GM06990 (cell line): ENCODE measurements at regions not wholly inside any gene's neighbourhood (a gene's known extent, or its start where the extent isn't known, plus 50 kb on each side); places are given as distances from the start of the nearest gene placed in this dataset.

ENCODE experiments used
- DNase-seq: peaks from one replicate; pipeline ENCODE4 v3.0.0-alpha.2; 2011; ENCODE audit not compliant: insufficient read length; ENCODE audit errors: extremely low read depth
- H3K27me3 ChIP-seq: replicated peaks from 2 replicates; pipeline ENCODE4 v1.6.0; 2011; ENCODE audit warnings: low read length; ENCODE audit not compliant: control insufficient read depth, insufficient read depth
- H3K36me3 ChIP-seq: 2 replicates; pipeline ENCODE4 v1.5.1; 2011; ENCODE audit warnings: low read length; ENCODE audit not compliant: control insufficient read depth, insufficient read depth
- H3K4me3 ChIP-seq: replicated peaks from 2 replicates; pipeline ENCODE4 v1.5.1; 2011; ENCODE audit warnings: low read depth, mild to moderate bottlenecking, control low read depth, low read length
- TF ChIP-seq, protein P1 (sequence below): IDR thresholded peaks from 2 replicates; pipeline ENCODE4 v1.5.1; 2011; ENCODE audit warnings: low read length, control low read depth, mild to moderate bottlenecking, inconsistent platforms; ENCODE audit not compliant: insufficient read depth, poor library complexity, severe bottlenecking

- no peak overlapping the region for H3K4me3 ChIP-seq
- no peaks in the 10 kb centered on the region for H3K36me3 ChIP-seq
- no peak for DNase-seq
- no peaks in the 10 kb centered on the region for H3K27me3 ChIP-seq
- TF ChIP-seq, protein P1, sequence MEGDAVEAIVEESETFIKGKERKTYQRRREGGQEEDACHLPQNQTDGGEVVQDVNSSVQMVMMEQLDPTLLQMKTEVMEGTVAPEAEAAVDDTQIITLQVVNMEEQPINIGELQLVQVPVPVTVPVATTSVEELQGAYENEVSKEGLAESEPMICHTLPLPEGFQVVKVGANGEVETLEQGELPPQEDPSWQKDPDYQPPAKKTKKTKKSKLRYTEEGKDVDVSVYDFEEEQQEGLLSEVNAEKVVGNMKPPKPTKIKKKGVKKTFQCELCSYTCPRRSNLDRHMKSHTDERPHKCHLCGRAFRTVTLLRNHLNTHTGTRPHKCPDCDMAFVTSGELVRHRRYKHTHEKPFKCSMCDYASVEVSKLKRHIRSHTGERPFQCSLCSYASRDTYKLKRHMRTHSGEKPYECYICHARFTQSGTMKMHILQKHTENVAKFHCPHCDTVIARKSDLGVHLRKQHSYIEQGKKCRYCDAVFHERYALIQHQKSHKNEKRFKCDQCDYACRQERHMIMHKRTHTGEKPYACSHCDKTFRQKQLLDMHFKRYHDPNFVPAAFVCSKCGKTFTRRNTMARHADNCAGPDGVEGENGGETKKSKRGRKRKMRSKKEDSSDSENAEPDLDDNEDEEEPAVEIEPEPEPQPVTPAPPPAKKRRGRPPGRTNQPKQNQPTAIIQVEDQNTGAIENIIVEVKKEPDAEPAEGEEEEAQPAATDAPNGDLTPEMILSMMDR: no peak
Observed at GRCh38 chr20:39899881-39900280, 789.2 kb downstream of the MAFB start.

GRCh38 chr20:39898467-39898852 lies 790.6 kb downstream of the MAFB start:
- Histone ChIP-seq H3K27me3 (no peaks in the 10 kb centered on the region), H3K36me3 (no peaks in the 10 kb centered on the region), H3K4me3 (no peak overlapping the region)

DNA sequence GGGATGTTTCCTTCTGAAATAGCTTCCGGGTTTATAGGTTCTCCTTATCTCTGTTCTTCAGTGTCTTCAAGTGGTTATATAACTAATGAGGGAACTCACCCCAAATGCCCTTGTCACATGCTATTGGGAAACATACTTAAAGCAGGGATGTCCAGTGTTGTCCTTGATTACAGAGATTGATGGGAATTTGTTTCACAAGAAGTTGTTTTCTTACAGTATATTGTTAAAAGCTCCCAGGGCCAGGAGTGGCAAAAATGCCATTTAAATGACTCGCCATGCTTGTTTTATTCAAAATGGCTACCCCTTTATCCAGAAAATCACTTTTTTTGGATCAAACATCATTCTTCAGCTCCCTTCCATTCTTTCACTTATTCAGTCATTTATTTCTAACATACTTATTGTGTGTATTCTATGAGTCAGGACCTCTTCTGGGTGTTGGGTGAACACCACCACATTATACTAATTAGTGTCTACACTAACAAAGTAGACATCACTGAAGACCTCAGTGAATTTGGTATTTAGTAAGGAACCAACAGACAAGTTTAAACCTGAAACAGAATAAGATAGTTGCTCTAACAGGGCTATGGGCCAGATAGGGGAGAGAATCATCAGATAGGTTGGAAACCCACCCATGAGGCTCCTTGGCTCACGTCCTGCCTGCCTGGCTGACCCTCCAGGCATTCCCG lies 791.1 kb downstream of the MAFB start:
- H3K27me3 ChIP-seq: no peaks in the 10 kb centered on the region
- H3K36me3 ChIP-seq: no peaks in the 10 kb centered on the region
- DNase-seq: no peak
- TF ChIP-seq, protein P1: no peak
- no peak overlapping the region for H3K4me3 ChIP-seq

More at GRCh38 chr20:39898467-39898852, 790.6 kb downstream of the MAFB start:
- no peak for DNase-seq
- TF ChIP-seq, protein P1: no peak

DNA sequence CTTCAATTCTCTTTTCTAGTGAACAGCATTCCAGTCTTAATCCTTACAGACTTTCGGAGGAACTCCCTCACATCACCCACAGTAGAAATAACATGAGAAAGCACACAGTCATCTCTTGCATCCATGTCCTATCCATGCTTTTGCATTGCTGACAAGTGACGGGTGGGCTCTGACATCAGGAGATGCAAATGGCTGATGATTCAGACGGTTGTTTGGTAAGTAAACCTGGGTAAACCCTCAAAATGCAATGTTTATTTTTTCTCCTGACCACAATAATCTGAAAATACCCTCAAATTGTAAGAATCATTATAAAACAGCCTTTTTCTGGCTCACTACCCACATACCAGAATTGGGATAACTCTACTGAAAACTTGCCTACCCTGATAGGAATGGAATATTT lies 792.0 kb downstream of the MAFB start:
- Histone ChIP-seq H3K27me3 (no peaks in the 10 kb centered on the region), H3K4me3 (no peak overlapping the region), H3K36me3 (no peaks in the 10 kb centered on the region)
- DNase-seq: no peak
- TF ChIP-seq, protein P1: no peak

DNA sequence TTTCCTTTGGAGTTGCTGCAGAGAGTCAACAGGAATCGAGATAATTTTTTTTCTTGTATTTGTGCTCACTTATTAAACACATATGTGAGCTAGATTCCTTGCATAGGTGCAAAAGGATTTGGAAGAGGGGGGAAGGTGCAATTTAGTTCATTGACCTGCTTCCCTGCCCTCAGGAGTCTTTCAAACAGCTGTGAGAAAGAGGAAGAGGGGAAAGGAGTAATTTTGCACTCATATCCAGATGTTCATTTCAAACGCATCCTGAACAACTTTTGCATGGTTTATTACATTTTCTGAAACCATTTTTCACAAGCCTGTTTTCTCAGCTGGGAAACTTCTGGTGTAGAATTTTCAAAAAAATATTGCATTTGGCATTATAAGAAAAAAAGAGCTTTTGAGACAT lies 795.0 kb downstream of the MAFB start:
- H3K4me3 ChIP-seq: no peak overlapping the region
- no peak for DNase-seq
- no peaks in the 10 kb centered on the region for H3K36me3 ChIP-seq
- TF ChIP-seq, protein P1: no peak
- H3K27me3 ChIP-seq: no peaks in the 10 kb centered on the region

- Histone ChIP-seq H3K27me3 (no peaks in the 10 kb centered on the region), H3K36me3 (no peaks in the 10 kb centered on the region), H3K4me3 (no peak overlapping the region)
- no peak for DNase-seq
- TF ChIP-seq, protein P1: no peak
Observed at GRCh38 chr20:39893003-39893685, 795.9 kb downstream of the MAFB start.
